ENCODE measurements at regions not wholly inside any gene's neighbourhood (a gene's known extent, or its start where the extent isn't known, plus 50 kb on each side); places are given as distances from the start of the nearest gene placed in this dataset.

DNA sequence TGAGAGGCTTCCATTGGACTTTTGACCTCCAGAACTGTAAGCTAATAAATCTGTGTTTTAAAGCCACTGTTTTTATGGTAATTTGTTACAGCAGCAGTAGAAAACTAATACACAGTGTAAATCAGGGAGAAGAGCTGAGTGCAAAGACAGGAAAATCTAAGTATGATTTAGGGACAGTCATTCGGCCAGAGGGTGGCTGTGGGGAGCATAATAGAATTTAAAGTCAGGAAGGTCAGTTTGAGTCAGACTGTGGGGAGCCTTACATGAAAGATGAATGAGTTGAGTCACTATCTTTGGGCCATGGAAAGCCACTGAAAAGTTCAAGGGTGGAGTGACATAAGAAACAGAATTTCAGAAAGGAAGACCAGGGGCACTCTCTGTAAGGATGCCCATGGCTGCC is 52.4 kb upstream of the SSX2IP start:
- DNase-seq (ENCODE audit: low spot score), result no peak
- H3K36me3 Mint-ChIP-seq (ENCODE audit: low read depth), result no peaks in the 10 kb centered on the region

DNA sequence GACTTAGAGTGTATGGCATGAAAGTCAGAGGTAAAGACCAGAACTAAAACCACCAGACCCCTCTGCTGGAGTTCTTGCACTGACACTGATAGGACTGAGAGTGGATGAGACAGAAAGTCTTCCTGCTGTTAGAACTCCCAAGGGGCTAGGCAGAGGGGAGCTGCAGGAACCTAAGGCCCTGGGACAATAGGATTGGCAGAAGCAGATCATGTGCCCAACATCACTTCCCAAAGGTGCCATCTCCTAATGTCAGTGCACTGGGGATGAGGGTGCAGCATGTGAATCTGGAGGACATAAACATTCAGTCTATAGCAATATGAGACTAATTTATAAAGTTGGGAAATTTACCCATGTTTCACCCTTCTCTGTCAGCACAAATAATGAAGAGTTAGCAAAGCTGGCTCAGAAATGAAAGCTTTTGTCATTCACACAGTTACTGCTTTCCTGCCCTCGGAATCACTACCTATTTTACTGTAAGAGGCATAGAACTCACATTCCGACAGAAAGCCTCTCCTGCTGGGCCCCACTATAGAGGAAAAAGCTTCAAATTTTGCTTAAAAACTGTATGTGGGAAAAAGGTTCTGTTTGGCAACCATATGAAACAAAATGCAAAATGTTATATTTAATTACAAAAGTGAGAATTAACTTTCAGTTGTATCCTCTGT is 49.9 kb upstream of the SSX2IP start:
- H3K27ac Mint-ChIP-seq, result no peak overlapping the region
- no peak overlapping the region for H3K4me3 Mint-ChIP-seq
- DNase-seq (ENCODE audit: low spot score), result no peak
- H3K9me3 Mint-ChIP-seq, result no peaks in the 10 kb centered on the region
- peaks cover 7% of the 10 kb centered on the region for H3K4me1 Mint-ChIP-seq (ENCODE audit: low read depth)
- peaks cover 6% of the 10 kb centered on the region for H3K27me3 Mint-ChIP-seq (ENCODE audit: low read depth)
- H3K36me3 Mint-ChIP-seq (ENCODE audit: low read depth), result no peaks in the 10 kb centered on the region

More for the DNA sequence above, 52.4 kb upstream of the SSX2IP start:
- peaks cover 7% of the 10 kb centered on the region for H3K4me1 Mint-ChIP-seq (ENCODE audit: low read depth)
- H3K9me3 Mint-ChIP-seq, result no peaks in the 10 kb centered on the region
- no peak overlapping the region for H3K27ac Mint-ChIP-seq
- H3K4me3 Mint-ChIP-seq, result no peak overlapping the region
- no peaks in the 10 kb centered on the region for H3K27me3 Mint-ChIP-seq (ENCODE audit: low read depth)
